Right atrium auricular region (tissue), 2 donors: ENCODE measurements at regions not wholly inside any gene's neighbourhood (a gene's known extent, or its start where the extent isn't known, plus 50 kb on each side); places are given as distances from the start of the nearest gene placed in this dataset.
"Not testable (repeated sequence)": the region's sequence is repeated elsewhere in the genome, so short reads cannot be mapped to it uniquely, and the experiment has no call there.

Experiments
- DNase-seq: peaks from one replicate; pipeline ENCODE4 v3.0.0-alpha.2; 2019; ENCODE audit warnings: low spot score
- H3K27ac ChIP-seq, 2 donors: fragments of 200-600 bp; sonication (generic); 1 replicate in 1 of 2; 2 replicates in 1 of 2; pipeline ENCODE4 v1.5.1; 2016 to 2019
- H3K27me3 ChIP-seq, 2 donors: fragments of 200-600 bp; sonication (generic); one replicate each; pipeline versions ENCODE4 v1.5.1 to v1.6.0; 2017 to 2019
- H3K36me3 ChIP-seq: fragments of 200-600 bp; sonication (generic); one replicate; pipeline ENCODE4 v1.5.1; 2016
- H3K4me1 ChIP-seq, 2 donors: fragments of 200-600 bp; sonication (generic); one replicate each; pipeline versions ENCODE4 v1.5.1 to v1.6.0; 2017 to 2019
- H3K4me3 ChIP-seq, 2 donors: fragments of 200-600 bp; sonication (generic); 1 replicate in 1 of 2; 2 replicates in 1 of 2; pipeline ENCODE4 v1.5.1; 2017 to 2019; ENCODE audit warnings: mild to moderate bottlenecking in 1 of 2, moderate library complexity in 1 of 2
- H3K9me3 ChIP-seq, 2 donors: fragments of 200-600 bp; sonication (generic); one replicate each; pipeline ENCODE4 v1.5.1; 2019
- CTCF ChIP-seq, 2 donors: fragments of 200-600 bp; sonication (generic); IDR thresholded peaks; one replicate each; pipeline ENCODE4 v1.5.1; 2019; ENCODE audit warnings: antibody characterized with exemption in 2 of 2

GRCh38 chr2:107553539-107553938 is 273.2 kb upstream of the RGPD4 start:
- no peak for DNase-seq
- no peaks in the 10 kb centered on the region for H3K27me3 ChIP-seq
- no peak for TF ChIP-seq CTCF (IDR thresholded peaks at IDR 0.05)
- H3K4me1 ChIP-seq: no peaks in the 10 kb centered on the region
- H3K36me3 ChIP-seq: no peaks in the 10 kb centered on the region
- no peak overlapping the region for H3K27ac ChIP-seq
- H3K9me3 ChIP-seq: peaks cover 0 to 19% of the 10 kb centered on the region in 2 donors
- H3K4me3 ChIP-seq: no peak overlapping the region

- DNase-seq: no peak
- Histone ChIP-seq H3K9me3 (peaks cover 0 to 19% of the 10 kb centered on the region in 2 donors), H3K27ac (no peak overlapping the region), H3K4me1 (no peaks in the 10 kb centered on the region), H3K27me3 (no peaks in the 10 kb centered on the region), H3K36me3 (no peaks in the 10 kb centered on the region), H3K4me3 (no peak overlapping the region)
- TF ChIP-seq CTCF (IDR thresholded peaks at IDR 0.05): no peak
Observed at GRCh38 chr2:107556038-107556627, 270.6 kb upstream of the RGPD4 start.

- no peaks in the 10 kb centered on the region for H3K36me3 ChIP-seq
- TF ChIP-seq CTCF (IDR thresholded peaks at IDR 0.05): no peak
- no peaks in the 10 kb centered on the region for H3K27me3 ChIP-seq
- H3K9me3 ChIP-seq: peaks cover 0 to 19% of the 10 kb centered on the region in 2 donors
- no peak for DNase-seq
- H3K4me1 ChIP-seq: no peaks in the 10 kb centered on the region
- H3K4me3 ChIP-seq: no peak overlapping the region
- no peak overlapping the region for H3K27ac ChIP-seq
Observed at GRCh38 chr2:107558295-107558694, 268.4 kb upstream of the RGPD4 start.

GRCh38 chr2:107569496-107569895 is 257.2 kb upstream of the RGPD4 start:
- Histone ChIP-seq H3K27ac (no peak overlapping the region), H3K36me3 (no peaks in the 10 kb centered on the region), H3K4me1 (no peaks in the 10 kb centered on the region), H3K27me3 (no peaks in the 10 kb centered on the region), H3K4me3 (no peak overlapping the region), H3K9me3 (no peaks in the 10 kb centered on the region)
- TF ChIP-seq CTCF (IDR thresholded peaks at IDR 0.05): no peak
- DNase-seq: no peak

GRCh38 chr2:107570876-107571275 is 255.8 kb upstream of the RGPD4 start:
- DNase-seq: no peak
- Histone ChIP-seq H3K27me3 (no peaks in the 10 kb centered on the region), H3K27ac (no peak overlapping the region), H3K36me3 (no peaks in the 10 kb centered on the region), H3K4me3 (no peak overlapping the region), H3K4me1 (no peaks in the 10 kb centered on the region), H3K9me3 (no peaks in the 10 kb centered on the region)
- no peak for TF ChIP-seq CTCF (IDR thresholded peaks at IDR 0.05)

- not testable (repeated sequence) for DNase-seq, H3K4me1 ChIP-seq
Observed at GRCh38 chr2:107572890-107573289, 253.8 kb upstream of the RGPD4 start.

More at GRCh38 chr2:107572890-107573289, 253.8 kb upstream of the RGPD4 start:
- not testable (repeated sequence) for H3K36me3 ChIP-seq, H3K27me3 ChIP-seq, H3K27ac ChIP-seq, H3K4me3 ChIP-seq, H3K9me3 ChIP-seq
- TF ChIP-seq CTCF (IDR thresholded peaks at IDR 0.05): peak in 1 of 2 donors; percentile 43
